ENCODE measurements at regions not wholly inside any gene's neighbourhood (a gene's known extent, or its start where the extent isn't known, plus 50 kb on each side); places are given as distances from the start of the nearest gene placed in this dataset.

DNA sequence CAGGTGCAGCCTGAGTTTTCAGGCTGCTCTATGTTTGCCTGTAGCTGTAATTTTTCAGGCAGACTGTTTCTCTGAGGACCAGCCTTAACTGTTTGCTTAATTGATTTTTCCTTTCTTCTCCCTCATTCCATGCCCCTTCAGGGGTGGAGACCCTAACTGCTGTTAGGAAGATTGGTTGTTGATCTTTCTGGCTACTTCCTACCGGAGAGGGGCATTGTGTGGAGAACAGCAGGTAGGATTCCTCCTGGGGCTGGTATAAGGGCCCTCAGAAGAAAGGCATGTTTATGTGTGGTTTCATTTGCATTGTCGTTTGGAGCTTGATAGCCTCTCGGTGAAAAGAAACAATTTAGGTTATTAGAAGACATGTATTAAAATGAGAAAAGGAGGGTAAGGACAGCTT lies 56.9 kb upstream of the GOLGA6L2 start:
- no peak for TF ChIP-seq POLR2A (IDR thresholded peaks at IDR 0.05)
- TF ChIP-seq, protein P1, sequence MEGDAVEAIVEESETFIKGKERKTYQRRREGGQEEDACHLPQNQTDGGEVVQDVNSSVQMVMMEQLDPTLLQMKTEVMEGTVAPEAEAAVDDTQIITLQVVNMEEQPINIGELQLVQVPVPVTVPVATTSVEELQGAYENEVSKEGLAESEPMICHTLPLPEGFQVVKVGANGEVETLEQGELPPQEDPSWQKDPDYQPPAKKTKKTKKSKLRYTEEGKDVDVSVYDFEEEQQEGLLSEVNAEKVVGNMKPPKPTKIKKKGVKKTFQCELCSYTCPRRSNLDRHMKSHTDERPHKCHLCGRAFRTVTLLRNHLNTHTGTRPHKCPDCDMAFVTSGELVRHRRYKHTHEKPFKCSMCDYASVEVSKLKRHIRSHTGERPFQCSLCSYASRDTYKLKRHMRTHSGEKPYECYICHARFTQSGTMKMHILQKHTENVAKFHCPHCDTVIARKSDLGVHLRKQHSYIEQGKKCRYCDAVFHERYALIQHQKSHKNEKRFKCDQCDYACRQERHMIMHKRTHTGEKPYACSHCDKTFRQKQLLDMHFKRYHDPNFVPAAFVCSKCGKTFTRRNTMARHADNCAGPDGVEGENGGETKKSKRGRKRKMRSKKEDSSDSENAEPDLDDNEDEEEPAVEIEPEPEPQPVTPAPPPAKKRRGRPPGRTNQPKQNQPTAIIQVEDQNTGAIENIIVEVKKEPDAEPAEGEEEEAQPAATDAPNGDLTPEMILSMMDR (IDR thresholded peaks at IDR 0.05), result no peak

All from heart left ventricle (tissue), 13 donors.